Type B pancreatic cell (in vitro differentiated cells): ENCODE measurements at regions not wholly inside any gene's neighbourhood (a gene's known extent, or its start where the extent isn't known, plus 50 kb on each side); places are given as distances from the start of the nearest gene placed in this dataset.

ENCODE experiments used
- DNase-seq: peaks from one replicate; pipeline ENCODE4 v3.0.0; 2021; ENCODE audit warnings: mixed read lengths; ENCODE audit not compliant: unreplicated experiment; ENCODE audit errors: extremely low spot score
- H3K27ac Mint-ChIP-seq: 2 replicates; pipeline ENCODE4 v1.8.0; 2021; ENCODE audit warnings: mild to moderate bottlenecking, mixed read lengths
- H3K27me3 Mint-ChIP-seq: 2 replicates; pipeline ENCODE4 v1.8.0; 2021; ENCODE audit warnings: mixed read lengths
- H3K36me3 Mint-ChIP-seq: 2 replicates; pipeline ENCODE4 v1.8.0; 2021; ENCODE audit warnings: mixed read lengths
- H3K4me1 Mint-ChIP-seq: one replicate; pipeline ENCODE4 v1.8.0; 2021; ENCODE audit warnings: mixed read lengths; ENCODE audit not compliant: unreplicated experiment
- H3K4me3 Mint-ChIP-seq: 2 replicates; pipeline ENCODE4 v1.8.0; 2021; ENCODE audit warnings: mild to moderate bottlenecking, mixed read lengths
- H3K9me3 Mint-ChIP-seq: 2 replicates; pipeline ENCODE4 v1.8.0; 2021; ENCODE audit warnings: mixed read lengths
- TF ChIP-seq, protein P1 (sequence below): fragments of 200-600 bp; sonication (generic); conservative IDR thresholded peaks from 2 replicates; pipeline ENCODE4 v1.5.0; 2021; ENCODE audit warnings: antibody characterized with exemption, mild to moderate bottlenecking

DNA sequence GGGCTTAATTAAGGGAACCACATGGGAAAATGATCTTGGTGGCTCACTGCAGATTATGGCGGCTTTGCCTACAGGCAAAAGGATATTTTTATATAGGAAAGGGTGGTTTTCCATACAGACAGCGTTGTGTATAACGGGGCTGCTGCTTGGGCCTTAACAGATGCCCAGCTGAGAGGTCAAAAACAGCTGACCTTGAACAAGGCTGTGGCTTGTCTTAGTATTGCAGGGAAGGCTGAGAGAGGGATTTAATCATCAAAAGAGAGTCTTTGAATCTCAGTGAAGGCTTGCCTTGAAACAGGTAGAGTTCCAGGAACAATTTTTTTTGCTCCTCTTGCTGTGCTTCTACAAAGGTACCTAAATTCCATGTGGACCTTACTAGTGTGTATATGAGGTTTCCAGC, 301.6 kb upstream of the C11orf87 start:
- no peak overlapping the region for H3K27ac Mint-ChIP-seq
- TF ChIP-seq, protein P1, sequence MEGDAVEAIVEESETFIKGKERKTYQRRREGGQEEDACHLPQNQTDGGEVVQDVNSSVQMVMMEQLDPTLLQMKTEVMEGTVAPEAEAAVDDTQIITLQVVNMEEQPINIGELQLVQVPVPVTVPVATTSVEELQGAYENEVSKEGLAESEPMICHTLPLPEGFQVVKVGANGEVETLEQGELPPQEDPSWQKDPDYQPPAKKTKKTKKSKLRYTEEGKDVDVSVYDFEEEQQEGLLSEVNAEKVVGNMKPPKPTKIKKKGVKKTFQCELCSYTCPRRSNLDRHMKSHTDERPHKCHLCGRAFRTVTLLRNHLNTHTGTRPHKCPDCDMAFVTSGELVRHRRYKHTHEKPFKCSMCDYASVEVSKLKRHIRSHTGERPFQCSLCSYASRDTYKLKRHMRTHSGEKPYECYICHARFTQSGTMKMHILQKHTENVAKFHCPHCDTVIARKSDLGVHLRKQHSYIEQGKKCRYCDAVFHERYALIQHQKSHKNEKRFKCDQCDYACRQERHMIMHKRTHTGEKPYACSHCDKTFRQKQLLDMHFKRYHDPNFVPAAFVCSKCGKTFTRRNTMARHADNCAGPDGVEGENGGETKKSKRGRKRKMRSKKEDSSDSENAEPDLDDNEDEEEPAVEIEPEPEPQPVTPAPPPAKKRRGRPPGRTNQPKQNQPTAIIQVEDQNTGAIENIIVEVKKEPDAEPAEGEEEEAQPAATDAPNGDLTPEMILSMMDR = peak; percentile 43
- peaks cover 4% of the 10 kb centered on the region for H3K36me3 Mint-ChIP-seq
- H3K4me1 Mint-ChIP-seq = no peaks in the 10 kb centered on the region
- peaks cover 3% of the 10 kb centered on the region for H3K9me3 Mint-ChIP-seq
- H3K4me3 Mint-ChIP-seq = no peak overlapping the region
- peaks cover 14% of the 10 kb centered on the region for H3K27me3 Mint-ChIP-seq
- no peak for DNase-seq

DNA sequence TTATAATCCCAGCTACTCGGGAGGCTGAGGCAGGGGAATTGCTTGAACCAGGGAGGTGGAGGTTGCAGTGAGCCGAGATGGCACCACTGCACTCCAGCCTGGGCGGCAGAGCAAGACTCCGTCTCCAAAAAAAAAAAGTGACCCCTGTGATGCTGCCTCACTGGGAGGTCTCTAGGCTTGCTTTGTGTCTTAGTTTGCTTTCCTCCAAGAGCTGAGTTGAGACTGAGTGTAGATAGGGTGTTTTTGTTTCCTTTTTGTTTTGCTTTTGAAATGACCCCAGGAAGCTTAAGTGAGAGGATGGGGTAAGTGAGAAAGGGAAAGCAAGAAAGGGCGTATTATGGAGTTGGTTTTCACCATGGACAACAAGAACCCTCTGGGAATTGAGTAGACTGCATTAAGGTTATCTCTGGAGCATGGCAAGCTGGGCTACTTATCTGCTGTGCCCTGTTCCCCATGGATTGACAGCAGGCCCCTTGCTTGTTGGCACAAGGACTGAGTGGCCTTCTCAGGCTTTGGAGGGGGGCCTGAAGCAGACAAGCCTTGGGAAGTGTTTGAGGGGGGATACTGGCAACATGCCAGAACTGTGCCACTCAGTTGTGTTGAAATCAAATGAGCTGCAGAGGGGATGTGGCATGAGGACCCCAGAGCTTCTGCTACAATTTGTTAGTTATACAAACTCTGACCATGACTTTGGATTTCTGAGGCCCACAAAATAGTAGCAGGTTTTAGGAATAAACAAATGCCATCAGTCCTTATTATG, 300.6 kb upstream of the C11orf87 start:
- Mint-ChIP-seq H3K4me1 (no peaks in the 10 kb centered on the region), H3K27me3 (peaks cover 14% of the 10 kb centered on the region), H3K36me3 (peaks cover 4% of the 10 kb centered on the region), H3K9me3 (peaks cover 3% of the 10 kb centered on the region), H3K27ac (no peak overlapping the region), H3K4me3 (no peak overlapping the region)
- TF ChIP-seq, protein P1 = no peak
- no peak for DNase-seq

DNA sequence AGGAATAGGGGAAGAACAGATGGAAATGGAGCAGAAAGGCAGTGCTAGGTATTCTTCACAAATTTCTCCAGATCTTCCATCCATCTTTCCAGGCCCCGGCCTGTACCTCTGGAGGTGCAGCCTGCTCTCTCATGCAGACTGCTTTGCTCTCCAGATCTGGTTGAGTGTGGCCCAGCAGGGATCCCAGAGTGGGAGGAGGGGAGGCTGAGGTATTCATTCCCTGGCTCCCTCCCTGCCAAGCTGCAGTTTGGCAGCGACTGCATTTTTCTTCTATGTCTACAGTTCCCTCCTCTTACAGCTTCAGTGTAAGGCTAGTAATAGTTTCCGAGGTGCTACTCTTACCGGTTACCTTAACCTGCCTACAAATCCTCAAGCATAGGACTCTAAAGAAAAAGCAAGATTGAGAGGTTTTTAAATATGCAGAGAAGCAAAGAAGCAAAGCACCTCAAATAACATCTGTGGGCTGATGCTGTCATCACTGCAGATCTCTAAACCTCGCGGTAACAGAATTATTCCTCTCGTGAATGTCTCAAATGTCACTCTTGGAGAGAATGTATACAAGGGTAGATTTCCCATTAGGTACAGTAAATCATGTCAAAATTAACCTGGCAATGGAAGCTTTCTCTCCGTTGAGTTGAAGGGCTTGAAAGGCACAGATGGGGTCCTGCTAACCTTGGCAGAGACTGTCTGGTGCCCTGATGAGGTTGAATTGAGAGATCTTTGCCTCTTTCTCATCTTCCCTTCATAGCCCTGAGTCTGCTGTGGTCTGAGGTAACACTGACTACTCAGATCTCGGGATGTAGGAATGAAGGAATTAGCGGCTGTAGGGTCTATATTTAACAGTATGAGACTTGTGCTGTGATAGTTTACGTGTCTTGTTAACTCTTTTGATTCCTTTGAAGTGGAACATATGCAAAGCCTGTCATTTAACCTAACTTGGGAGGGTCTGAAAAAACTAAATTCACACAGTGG, 297.9 kb upstream of the C11orf87 start:
- Mint-ChIP-seq H3K36me3 (peaks cover under 1% of the 10 kb centered on the region), H3K27ac (no peak overlapping the region), H3K27me3 (peaks cover 5% of the 10 kb centered on the region), H3K9me3 (no peaks in the 10 kb centered on the region), H3K4me1 (no peaks in the 10 kb centered on the region), H3K4me3 (no peak overlapping the region)
- TF ChIP-seq, protein P1 = no peak
- DNase-seq = no peak

DNA sequence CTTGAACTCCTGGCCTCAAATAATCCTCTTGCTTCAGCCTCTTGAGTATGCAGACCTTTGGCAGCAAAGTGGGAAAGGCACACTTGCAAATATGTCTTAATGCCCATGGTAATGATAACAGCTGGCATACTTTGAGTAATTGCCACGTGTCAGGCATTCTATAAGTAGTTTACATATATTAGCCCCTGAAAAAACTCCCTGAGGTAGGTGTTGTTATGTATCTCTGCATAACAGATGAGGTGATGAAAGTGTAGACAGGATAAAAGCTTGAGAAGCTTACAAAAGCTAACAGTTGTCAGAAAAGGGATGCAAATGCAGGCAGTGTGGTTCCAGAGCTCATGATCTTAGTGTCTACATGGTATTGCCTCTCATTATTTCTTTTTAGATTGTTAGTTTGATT, 291.1 kb upstream of the C11orf87 start:
- Mint-ChIP-seq H3K9me3 (peaks cover 5% of the 10 kb centered on the region), H3K27ac (no peak overlapping the region), H3K4me1 (peaks cover 5% of the 10 kb centered on the region), H3K27me3 (peaks cover 3% of the 10 kb centered on the region), H3K36me3 (no peaks in the 10 kb centered on the region), H3K4me3 (no peak overlapping the region)
- TF ChIP-seq, protein P1 = no peak
- DNase-seq = no peak

DNA sequence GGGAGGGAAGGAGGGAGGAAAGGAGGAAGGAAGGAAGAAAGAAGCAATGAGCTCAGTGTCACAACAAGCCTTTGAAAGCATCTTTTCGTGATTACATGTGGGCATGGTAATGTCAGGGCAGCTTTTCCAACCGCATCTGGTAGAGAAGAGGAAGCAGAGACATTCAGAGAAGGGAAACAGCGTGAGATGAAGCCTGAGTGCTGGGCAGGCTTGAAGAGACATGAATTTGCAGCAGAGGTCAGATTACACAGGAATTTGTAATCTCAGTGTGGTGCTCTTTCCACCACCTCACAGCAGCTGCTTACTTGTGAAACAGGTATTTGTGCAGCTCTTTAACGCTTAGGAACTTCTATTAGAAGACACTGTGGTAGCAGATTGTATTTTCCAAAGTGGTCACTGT, 289.5 kb upstream of the C11orf87 start:
- H3K27me3 Mint-ChIP-seq = no peaks in the 10 kb centered on the region
- H3K9me3 Mint-ChIP-seq = peaks cover 6% of the 10 kb centered on the region
- no peaks in the 10 kb centered on the region for H3K36me3 Mint-ChIP-seq
- H3K4me1 Mint-ChIP-seq = peaks cover 5% of the 10 kb centered on the region
- DNase-seq = no peak
- H3K27ac Mint-ChIP-seq = no peak overlapping the region
- TF ChIP-seq, protein P1 = no peak
- H3K4me3 Mint-ChIP-seq = no peak overlapping the region
